ENCODE measurements at regions not wholly inside any gene's neighbourhood (a gene's known extent, or its start where the extent isn't known, plus 50 kb on each side); places are given as distances from the start of the nearest gene placed in this dataset.

GRCh38 chr17:13078591-13079385 lies 61.0 kb upstream of the ELAC2 start:
- no peak overlapping the region for H3K4me3 ChIP-seq
- H3K9me3 ChIP-seq (ENCODE audit: low read depth, low read length), result no peaks in the 10 kb centered on the region
- H3K27ac ChIP-seq, result no peak overlapping the region
- DNase-seq (ENCODE audit: low read depth, low spot score), result no peak
- no peaks in the 10 kb centered on the region for H3K36me3 ChIP-seq (ENCODE audit: insufficient read depth, low read length)
- H3K9ac ChIP-seq (ENCODE audit: insufficient read length), result no peak overlapping the region
- TF ChIP-seq EZH2 (IDR thresholded peaks at IDR 0.05) (no peak), POLR2AphosphoS5 (IDR thresholded peaks at IDR 0.05; ENCODE audit: borderline replicate concordance, low read depth, low read length) (no peak), FOXP2 (optimal IDR thresholded peaks at IDR 0.05; ENCODE audit: control extremely low read depth, extremely low read length, insufficient read depth) (no peak)

DNA sequence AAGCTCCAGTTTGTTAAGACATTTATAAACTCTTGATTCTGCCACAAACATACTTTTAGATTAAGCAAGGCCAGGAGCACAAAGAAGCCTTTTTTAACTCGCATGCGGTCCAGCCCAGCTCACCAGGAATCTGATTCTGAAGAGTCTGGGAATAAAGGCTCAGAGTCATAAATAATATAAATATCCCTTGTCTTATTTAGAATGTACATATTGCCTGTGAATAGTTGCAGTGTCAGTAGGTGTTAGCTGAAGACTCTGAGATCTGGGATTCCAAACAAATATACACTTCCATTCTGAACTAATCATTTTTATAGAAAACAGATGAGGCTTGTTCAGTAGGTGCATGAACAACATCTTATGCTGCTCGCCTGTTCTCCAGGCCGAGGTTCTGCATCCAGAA lies 59.1 kb upstream of the ELAC2 start:
- Histone ChIP-seq H3K4me3 (no peak overlapping the region), H3K27ac (no peak overlapping the region), H3K9me3 (ENCODE audit: low read depth, low read length) (no peaks in the 10 kb centered on the region), H3K9ac (ENCODE audit: insufficient read length) (no peak overlapping the region), H3K36me3 (ENCODE audit: insufficient read depth, low read length) (no peaks in the 10 kb centered on the region)
- no peak for TF ChIP-seq EZH2 (IDR thresholded peaks at IDR 0.05)
- no peak for TF ChIP-seq POLR2AphosphoS5 (IDR thresholded peaks at IDR 0.05; ENCODE audit: borderline replicate concordance, low read depth, low read length)
- TF ChIP-seq FOXP2 (optimal IDR thresholded peaks at IDR 0.05; ENCODE audit: control extremely low read depth, extremely low read length, insufficient read depth), result no peak
- no peak for DNase-seq (ENCODE audit: low read depth, low spot score)

- TF ChIP-seq POLR2AphosphoS5 (IDR thresholded peaks at IDR 0.05; ENCODE audit: borderline replicate concordance, low read depth, low read length) (no peak), EZH2 (IDR thresholded peaks at IDR 0.05) (no peak), FOXP2 (optimal IDR thresholded peaks at IDR 0.05; ENCODE audit: control extremely low read depth, extremely low read length, insufficient read depth) (no peak)
- Histone ChIP-seq H3K9ac (ENCODE audit: insufficient read length) (no peak overlapping the region), H3K9me3 (ENCODE audit: low read depth, low read length) (no peaks in the 10 kb centered on the region), H3K4me3 (no peak overlapping the region), H3K27ac (no peak overlapping the region), H3K36me3 (ENCODE audit: insufficient read depth, low read length) (no peaks in the 10 kb centered on the region)
- no peak for DNase-seq (ENCODE audit: low read depth, low spot score)
Measured at GRCh38 chr17:13074026-13074425, 56.2 kb upstream of the ELAC2 start.

- no peak overlapping the region for H3K4me3 ChIP-seq
- no peak overlapping the region for H3K27ac ChIP-seq
- no peaks in the 10 kb centered on the region for H3K36me3 ChIP-seq (ENCODE audit: insufficient read depth, low read length)
- TF ChIP-seq POLR2AphosphoS5 (IDR thresholded peaks at IDR 0.05; ENCODE audit: borderline replicate concordance, low read depth, low read length) (no peak), EZH2 (IDR thresholded peaks at IDR 0.05) (no peak), FOXP2 (optimal IDR thresholded peaks at IDR 0.05; ENCODE audit: control extremely low read depth, extremely low read length, insufficient read depth) (no peak)
- no peak overlapping the region for H3K9ac ChIP-seq (ENCODE audit: insufficient read length)
- DNase-seq (ENCODE audit: low read depth, low spot score), result no peak
- H3K9me3 ChIP-seq (ENCODE audit: low read depth, low read length), result no peaks in the 10 kb centered on the region
Measured at GRCh38 chr17:13073018-13073417, 55.2 kb upstream of the ELAC2 start.

- no peak for TF ChIP-seq POLR2AphosphoS5 (IDR thresholded peaks at IDR 0.05; ENCODE audit: borderline replicate concordance, low read depth, low read length)
- no peak overlapping the region for H3K4me3 ChIP-seq
- H3K9ac ChIP-seq (ENCODE audit: insufficient read length), result no peak overlapping the region
- H3K9me3 ChIP-seq (ENCODE audit: low read depth, low read length), result no peaks in the 10 kb centered on the region
- no peak overlapping the region for H3K27ac ChIP-seq
- no peaks in the 10 kb centered on the region for H3K36me3 ChIP-seq (ENCODE audit: insufficient read depth, low read length)
- no peak for DNase-seq (ENCODE audit: low read depth, low spot score)
Measured at GRCh38 chr17:13070732-13071131, 52.9 kb upstream of the ELAC2 start.

DNA sequence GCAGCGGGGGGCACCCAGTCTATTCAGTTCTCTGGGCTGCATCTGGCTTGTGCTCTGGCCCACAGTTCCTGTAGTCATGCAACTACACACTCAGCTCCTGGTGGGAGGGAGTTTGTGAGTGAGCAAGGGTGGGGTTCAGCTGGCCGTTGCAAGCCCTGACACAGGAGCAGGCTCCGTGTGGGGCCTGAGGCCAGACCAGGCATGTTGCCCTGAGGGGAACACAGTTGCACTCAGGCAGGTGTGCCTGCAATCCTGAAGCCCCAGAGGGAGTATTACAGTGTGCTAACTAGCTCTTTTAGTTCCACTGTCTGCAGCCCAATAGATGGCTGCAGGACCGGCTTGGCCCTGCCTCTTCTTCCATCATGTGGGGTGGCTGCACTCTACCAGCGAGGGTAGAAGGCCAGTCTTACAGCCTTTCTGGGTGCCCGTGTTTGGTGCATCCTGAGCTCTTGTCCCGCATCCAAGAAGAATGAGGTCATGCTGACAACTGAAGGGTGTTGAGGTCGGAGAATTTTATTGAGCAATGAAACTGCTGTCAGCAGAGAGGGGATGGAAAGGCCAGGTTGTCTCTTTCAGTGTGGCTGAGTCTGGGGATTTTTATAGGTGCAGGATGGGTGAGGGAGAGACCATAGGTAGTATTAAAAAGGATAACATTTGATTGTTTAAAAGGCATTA lies 49.9 kb upstream of the ELAC2 start:
- TF ChIP-seq EZH2 (IDR thresholded peaks at IDR 0.05) (no peak), FOXP2 (optimal IDR thresholded peaks at IDR 0.05; ENCODE audit: control extremely low read depth, extremely low read length, insufficient read depth) (no peak), POLR2AphosphoS5 (IDR thresholded peaks at IDR 0.05; ENCODE audit: borderline replicate concordance, low read depth, low read length) (no peak)
- no peak for DNase-seq (ENCODE audit: low read depth, low spot score)

More for the DNA sequence above, 49.9 kb upstream of the ELAC2 start:
- Histone ChIP-seq H3K9ac (ENCODE audit: insufficient read length) (no peak overlapping the region), H3K27ac (no peak overlapping the region), H3K36me3 (ENCODE audit: insufficient read depth, low read length) (no peaks in the 10 kb centered on the region), H3K4me3 (no peak overlapping the region), H3K9me3 (ENCODE audit: low read depth, low read length) (no peaks in the 10 kb centered on the region)
